ENCODE measurements at regions not wholly inside any gene's neighbourhood (a gene's known extent, or its start where the extent isn't known, plus 50 kb on each side); places are given as distances from the start of the nearest gene placed in this dataset.

DNA sequence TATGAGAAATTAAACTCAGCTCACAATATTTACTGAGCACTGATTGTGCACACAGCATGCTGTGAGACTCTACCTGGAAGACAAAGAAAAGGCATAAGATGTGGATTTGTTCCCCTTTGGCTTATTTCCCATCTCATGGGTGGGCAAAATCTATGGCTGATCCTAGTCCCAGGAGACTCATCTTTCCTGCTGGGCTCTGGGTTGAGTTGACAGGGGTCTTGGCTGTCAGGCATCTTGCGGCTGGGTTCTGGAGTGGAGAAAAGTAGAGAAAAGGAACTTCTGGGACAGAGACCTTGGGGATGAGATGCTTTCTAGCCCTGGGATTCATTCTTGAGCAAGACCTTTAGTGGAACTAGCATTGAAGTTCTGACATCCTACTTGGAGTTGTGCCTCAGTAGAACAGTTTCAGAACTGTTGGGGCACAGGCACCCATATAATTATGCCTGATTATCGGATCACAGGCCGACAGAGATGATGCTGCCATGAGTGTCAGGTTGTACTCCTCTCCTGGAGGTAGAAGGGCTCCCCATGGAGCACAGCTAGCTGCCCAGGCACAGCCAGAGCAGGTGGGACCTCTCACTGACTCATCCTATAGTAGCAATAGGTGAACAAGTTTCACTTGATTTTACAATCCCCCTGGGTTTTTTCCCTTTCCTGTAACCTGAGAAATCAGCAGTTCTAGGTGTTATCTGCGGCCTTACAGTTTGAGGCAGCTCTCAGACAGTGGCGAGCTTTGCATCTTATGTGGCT lies 260.9 kb downstream of the CYRIA start:
- no peak for TF ChIP-seq CTCF (IDR thresholded peaks at IDR 0.05)
- no peak for TF ChIP-seq POLR2A (IDR thresholded peaks at IDR 0.05)
